ENCODE measurements at regions not wholly inside any gene's neighbourhood (a gene's known extent, or its start where the extent isn't known, plus 50 kb on each side); places are given as distances from the start of the nearest gene placed in this dataset.

GRCh38 chrX:23118163-23118562 is 118.4 kb downstream of the DDX53 start:
- H3K36me3 ChIP-seq (ENCODE audit: control insufficient read depth in 3 of 3, insufficient read depth in 2 of 3, low read depth in 1 of 3, low read length in 3 of 3), result no peaks in the 10 kb centered on the region
- 78 to 92% (median 82%) methylated on average over 2 of the region's 2 CpGs for WGBS, 3 donors
- H3K4me1 ChIP-seq (ENCODE audit: control insufficient read depth in 3 of 3, insufficient read depth in 2 of 3, low read depth in 1 of 3, low read length in 2 of 3), result no peaks in the 10 kb centered on the region
- H3K27ac ChIP-seq (ENCODE audit: low read depth in 1 of 3, low read length in 2 of 3), result no peak overlapping the region
- DNase-seq (no peak), FAIRE-seq (no peak)
- H3K27me3 ChIP-seq (ENCODE audit: control insufficient read depth in 3 of 3, insufficient read depth in 3 of 3, low read length in 3 of 3), result no peaks in the 10 kb centered on the region
- no peak overlapping the region for H3K4me3 ChIP-seq (ENCODE audit: low read depth in 1 of 3, low read length in 3 of 3)
- no peaks in the 10 kb centered on the region for H3K9me3 ChIP-seq (ENCODE audit: control insufficient read depth in 2 of 2, insufficient read depth in 1 of 2, low read depth in 1 of 2, low read length in 1 of 2)

GRCh38 chrX:23118890-23119527 is 119.2 kb downstream of the DDX53 start:
- Histone ChIP-seq H3K36me3 (ENCODE audit: control insufficient read depth in 3 of 3, insufficient read depth in 2 of 3, low read depth in 1 of 3, low read length in 3 of 3) (no peaks in the 10 kb centered on the region), H3K27ac (ENCODE audit: low read depth in 1 of 3, low read length in 2 of 3) (no peak overlapping the region), H3K9me3 (ENCODE audit: control insufficient read depth in 2 of 2, insufficient read depth in 1 of 2, low read depth in 1 of 2, low read length in 1 of 2) (no peaks in the 10 kb centered on the region), H3K27me3 (ENCODE audit: control insufficient read depth in 3 of 3, insufficient read depth in 3 of 3, low read length in 3 of 3) (no peaks in the 10 kb centered on the region), H3K4me3 (ENCODE audit: low read depth in 1 of 3, low read length in 3 of 3) (no peak overlapping the region), H3K4me1 (ENCODE audit: control insufficient read depth in 3 of 3, insufficient read depth in 2 of 3, low read depth in 1 of 3, low read length in 2 of 3) (no peaks in the 10 kb centered on the region)
- FAIRE-seq, result no peak
- DNase-seq, result no peak
- WGBS, 3 donors, result 69 to 85% (median 71%) methylated on average over 6 of the region's 6 CpGs

GRCh38 chrX:23127586-23127985 is 127.8 kb downstream of the DDX53 start:
- FAIRE-seq (no peak), DNase-seq (no peak)
- H3K9me3 ChIP-seq (ENCODE audit: control insufficient read depth in 2 of 2, insufficient read depth in 1 of 2, low read depth in 1 of 2, low read length in 1 of 2), result no peaks in the 10 kb centered on the region

GRCh38 chrX:23133551-23133950 is 133.8 kb downstream of the DDX53 start:
- FAIRE-seq, result no peak
- H3K36me3 ChIP-seq (ENCODE audit: control insufficient read depth in 3 of 3, insufficient read depth in 2 of 3, low read depth in 1 of 3, low read length in 3 of 3), result no peaks in the 10 kb centered on the region
- 71 to 79% (median 79%) methylated on average over 8 of the region's 8 CpGs for WGBS, 3 donors
- no peaks in the 10 kb centered on the region for H3K27me3 ChIP-seq (ENCODE audit: control insufficient read depth in 3 of 3, insufficient read depth in 3 of 3, low read length in 3 of 3)
- DNase-seq, result no peak
- H3K4me3 ChIP-seq (ENCODE audit: low read depth in 1 of 3, low read length in 3 of 3), result no peak overlapping the region
- H3K27ac ChIP-seq (ENCODE audit: low read depth in 1 of 3, low read length in 2 of 3), result no peak overlapping the region
- no peaks in the 10 kb centered on the region for H3K4me1 ChIP-seq (ENCODE audit: control insufficient read depth in 3 of 3, insufficient read depth in 2 of 3, low read depth in 1 of 3, low read length in 2 of 3)
- no peaks in the 10 kb centered on the region for H3K9me3 ChIP-seq (ENCODE audit: control insufficient read depth in 2 of 2, insufficient read depth in 1 of 2, low read depth in 1 of 2, low read length in 1 of 2)

More at GRCh38 chrX:23127586-23127985, 127.8 kb downstream of the DDX53 start:
- Histone ChIP-seq H3K27me3 (ENCODE audit: control insufficient read depth in 3 of 3, insufficient read depth in 3 of 3, low read length in 3 of 3) (no peaks in the 10 kb centered on the region), H3K4me3 (ENCODE audit: low read depth in 1 of 3, low read length in 3 of 3) (no peak overlapping the region), H3K27ac (ENCODE audit: low read depth in 1 of 3, low read length in 2 of 3) (no peak overlapping the region), H3K36me3 (ENCODE audit: control insufficient read depth in 3 of 3, insufficient read depth in 2 of 3, low read depth in 1 of 3, low read length in 3 of 3) (no peaks in the 10 kb centered on the region), H3K4me1 (ENCODE audit: control insufficient read depth in 3 of 3, insufficient read depth in 2 of 3, low read depth in 1 of 3, low read length in 2 of 3) (no peaks in the 10 kb centered on the region)
- 73 to 84% (median 75%) methylated on average over 4 of the region's 4 CpGs for WGBS, 3 donors

GRCh38 chrX:23134136-23134535 is 134.4 kb downstream of the DDX53 start:
- no peaks in the 10 kb centered on the region for H3K4me1 ChIP-seq (ENCODE audit: control insufficient read depth in 3 of 3, insufficient read depth in 2 of 3, low read depth in 1 of 3, low read length in 2 of 3)
- no peak for DNase-seq

GRCh38 chrX:23136816-23137215 is 137.1 kb downstream of the DDX53 start:
- no peak overlapping the region for H3K4me3 ChIP-seq (ENCODE audit: low read depth in 1 of 3, low read length in 3 of 3)
- no peaks in the 10 kb centered on the region for H3K36me3 ChIP-seq (ENCODE audit: control insufficient read depth in 3 of 3, insufficient read depth in 2 of 3, low read depth in 1 of 3, low read length in 3 of 3)
- WGBS, 3 donors, result 73 to 85% (median 82%) methylated on average over 6 of the region's 6 CpGs
- no peaks in the 10 kb centered on the region for H3K9me3 ChIP-seq (ENCODE audit: control insufficient read depth in 2 of 2, insufficient read depth in 1 of 2, low read depth in 1 of 2, low read length in 1 of 2)
- H3K27ac ChIP-seq (ENCODE audit: low read depth in 1 of 3, low read length in 2 of 3), result no peak overlapping the region
- DNase-seq (no peak), FAIRE-seq (no peak)
- H3K4me1 ChIP-seq (ENCODE audit: control insufficient read depth in 3 of 3, insufficient read depth in 2 of 3, low read depth in 1 of 3, low read length in 2 of 3), result no peaks in the 10 kb centered on the region
- no peaks in the 10 kb centered on the region for H3K27me3 ChIP-seq (ENCODE audit: control insufficient read depth in 3 of 3, insufficient read depth in 3 of 3, low read length in 3 of 3)

More at GRCh38 chrX:23134136-23134535, 134.4 kb downstream of the DDX53 start:
- no peaks in the 10 kb centered on the region for H3K9me3 ChIP-seq (ENCODE audit: control insufficient read depth in 2 of 2, insufficient read depth in 1 of 2, low read depth in 1 of 2, low read length in 1 of 2)
- no peak for FAIRE-seq
- H3K27ac ChIP-seq (ENCODE audit: low read depth in 1 of 3, low read length in 2 of 3), result no peak overlapping the region
- no peaks in the 10 kb centered on the region for H3K36me3 ChIP-seq (ENCODE audit: control insufficient read depth in 3 of 3, insufficient read depth in 2 of 3, low read depth in 1 of 3, low read length in 3 of 3)
- H3K4me3 ChIP-seq (ENCODE audit: low read depth in 1 of 3, low read length in 3 of 3), result no peak overlapping the region
- no peaks in the 10 kb centered on the region for H3K27me3 ChIP-seq (ENCODE audit: control insufficient read depth in 3 of 3, insufficient read depth in 3 of 3, low read length in 3 of 3)

- no peak overlapping the region for H3K27ac ChIP-seq (ENCODE audit: low read depth in 1 of 3, low read length in 2 of 3)
- no peaks in the 10 kb centered on the region for H3K9me3 ChIP-seq (ENCODE audit: control insufficient read depth in 2 of 2, insufficient read depth in 1 of 2, low read depth in 1 of 2, low read length in 1 of 2)
- no peak overlapping the region for H3K4me3 ChIP-seq (ENCODE audit: low read depth in 1 of 3, low read length in 3 of 3)
- H3K27me3 ChIP-seq (ENCODE audit: control insufficient read depth in 3 of 3, insufficient read depth in 3 of 3, low read length in 3 of 3), result no peaks in the 10 kb centered on the region
- DNase-seq, result no peak
- FAIRE-seq, result no peak
- WGBS, 3 donors, result 51 to 74% (median 65%) methylated on average over 1 of the region's 1 CpG
- no peaks in the 10 kb centered on the region for H3K4me1 ChIP-seq (ENCODE audit: control insufficient read depth in 3 of 3, insufficient read depth in 2 of 3, low read depth in 1 of 3, low read length in 2 of 3)
- no peaks in the 10 kb centered on the region for H3K36me3 ChIP-seq (ENCODE audit: control insufficient read depth in 3 of 3, insufficient read depth in 2 of 3, low read depth in 1 of 3, low read length in 3 of 3)
These were observed 166.4 kb upstream of the PTCHD1 start for GRCh38 chrX:23168291-23168690.

- H3K4me1 ChIP-seq (ENCODE audit: control insufficient read depth in 3 of 3, insufficient read depth in 2 of 3, low read depth in 1 of 3, low read length in 2 of 3), result no peaks in the 10 kb centered on the region
- WGBS, 3 donors, result 64 to 82% (median 74%) methylated on average over 1 of the region's 1 CpG
- H3K4me3 ChIP-seq (ENCODE audit: low read depth in 1 of 3, low read length in 3 of 3), result no peak overlapping the region
- H3K36me3 ChIP-seq (ENCODE audit: control insufficient read depth in 3 of 3, insufficient read depth in 2 of 3, low read depth in 1 of 3, low read length in 3 of 3), result no peaks in the 10 kb centered on the region
- DNase-seq (no peak), FAIRE-seq (no peak)
- H3K9me3 ChIP-seq (ENCODE audit: control insufficient read depth in 2 of 2, insufficient read depth in 1 of 2, low read depth in 1 of 2, low read length in 1 of 2), result no peaks in the 10 kb centered on the region
- H3K27me3 ChIP-seq (ENCODE audit: control insufficient read depth in 3 of 3, insufficient read depth in 3 of 3, low read length in 3 of 3), result no peaks in the 10 kb centered on the region
- H3K27ac ChIP-seq (ENCODE audit: low read depth in 1 of 3, low read length in 2 of 3), result no peak overlapping the region
These were observed 148.7 kb upstream of the PTCHD1 start for GRCh38 chrX:23185951-23186350.

GRCh38 chrX:23187819-23188218 is 146.8 kb upstream of the PTCHD1 start:
- Histone ChIP-seq H3K27ac (ENCODE audit: low read depth in 1 of 3, low read length in 2 of 3) (no peak overlapping the region), H3K4me3 (ENCODE audit: low read depth in 1 of 3, low read length in 3 of 3) (no peak overlapping the region), H3K4me1 (ENCODE audit: control insufficient read depth in 3 of 3, insufficient read depth in 2 of 3, low read depth in 1 of 3, low read length in 2 of 3) (no peaks in the 10 kb centered on the region), H3K36me3 (ENCODE audit: control insufficient read depth in 3 of 3, insufficient read depth in 2 of 3, low read depth in 1 of 3, low read length in 3 of 3) (no peaks in the 10 kb centered on the region), H3K27me3 (ENCODE audit: control insufficient read depth in 3 of 3, insufficient read depth in 3 of 3, low read length in 3 of 3) (no peaks in the 10 kb centered on the region), H3K9me3 (ENCODE audit: control insufficient read depth in 2 of 2, insufficient read depth in 1 of 2, low read depth in 1 of 2, low read length in 1 of 2) (no peaks in the 10 kb centered on the region)
- FAIRE-seq, result no peak
- 75 to 93% (median 91%) methylated on average over 5 of the region's 5 CpGs for WGBS, 3 donors
- DNase-seq, result no peak
